GM18858 (cell line): ENCODE measurements at regions not wholly inside any gene's neighbourhood (a gene's known extent, or its start where the extent isn't known, plus 50 kb on each side); places are given as distances from the start of the nearest gene placed in this dataset.

Source experiments
- ATAC-seq: cut with Tn5 transposase; IDR thresholded peaks from one replicate; pipeline ENCODE4 v1.9.1; 2021; ENCODE audit not compliant: unreplicated experiment

GRCh38 chr15:62757535-62757934, 285.0 kb upstream of the TPM1 start:
- ATAC-seq = no peak

- ATAC-seq = no peak
Measured at GRCh38 chr15:62758126-62758951, 284.2 kb upstream of the TPM1 start.

- ATAC-seq = no peak
Measured at GRCh38 chr15:62758952-62759349, 283.6 kb upstream of the TPM1 start.

GRCh38 chr15:62760538-62760937, 282.0 kb upstream of the TPM1 start:
- ATAC-seq = no peak

GRCh38 chr15:62765916-62766315, 276.6 kb upstream of the TPM1 start:
- ATAC-seq = no peak

GRCh38 chr15:62766599-62766998, 275.9 kb upstream of the TPM1 start:
- no peak for ATAC-seq

- ATAC-seq = no peak
Measured at GRCh38 chr15:62769604-62770003, 272.9 kb upstream of the TPM1 start.

- ATAC-seq = no peak
Measured at GRCh38 chr15:62770111-62770660, 272.4 kb upstream of the TPM1 start.

GRCh38 chr15:62770752-62771151, 271.8 kb upstream of the TPM1 start:
- no peak for ATAC-seq

GRCh38 chr15:62771234-62771633, 271.3 kb upstream of the TPM1 start:
- no peak for ATAC-seq

- no peak for ATAC-seq
Measured at GRCh38 chr15:62773369-62774165, 269.0 kb upstream of the TPM1 start.

- ATAC-seq = no peak
Measured at GRCh38 chr15:62775932-62776331, 266.6 kb upstream of the TPM1 start.

GRCh38 chr15:62777671-62778070, 264.9 kb upstream of the TPM1 start:
- no peak for ATAC-seq

- ATAC-seq = no peak
Measured at GRCh38 chr15:62779036-62779770, 263.3 kb upstream of the TPM1 start.

- no peak for ATAC-seq
Measured at GRCh38 chr15:62779899-62780298, 262.6 kb upstream of the TPM1 start.

- no peak for ATAC-seq
Measured at GRCh38 chr15:62781081-62781497, 261.5 kb upstream of the TPM1 start.

GRCh38 chr15:62782071-62782841, 260.3 kb upstream of the TPM1 start:
- no peak for ATAC-seq

- no peak for ATAC-seq
Measured at GRCh38 chr15:62782896-62783295, 259.7 kb upstream of the TPM1 start.

- ATAC-seq = no peak
Measured at GRCh38 chr15:62783303-62783957, 259.1 kb upstream of the TPM1 start.
